Neural cell (in vitro differentiated cells): ENCODE measurements at regions not wholly inside any gene's neighbourhood (a gene's known extent, or its start where the extent isn't known, plus 50 kb on each side); places are given as distances from the start of the nearest gene placed in this dataset.

Experiments used
- H2AFZ ChIP-seq: fragments of 200-600, 300-800 bp; sonication (generic), shearing (Covaris generic); 2 replicates; pipeline ENCODE4 v1.6.0; 2014; ENCODE audit warnings: low read depth, mild to moderate bottlenecking, antibody characterized with exemption, low read length, moderate library complexity
- H3F3A ChIP-seq: fragments of 200-600 bp; shearing (Covaris generic); 2 replicates; pipeline ENCODE4 v1.6.1; 2016; ENCODE audit warnings: mild to moderate bottlenecking, moderate library complexity, mixed read lengths, antibody characterized with exemption, low read length; ENCODE audit not compliant: insufficient read depth, poor library complexity, severe bottlenecking
- H3K27ac ChIP-seq: fragments of 200-600, 300-800 bp; sonication (generic), shearing (Covaris generic); 2 replicates; pipeline ENCODE4 v1.5.1; 2014; ENCODE audit warnings: mild to moderate bottlenecking, low read length, moderate library complexity
- H3K27me3 ChIP-seq: fragments of 300-800, 200-600 bp; sonication (generic), shearing (Covaris generic); 2 replicates; pipeline ENCODE4 v1.6.0; 2014; ENCODE audit warnings: mild to moderate bottlenecking, low read depth, low read length, moderate library complexity; ENCODE audit not compliant: insufficient read depth
- H3K36me3 ChIP-seq: fragments of 300-800, 200-600 bp; sonication (generic), shearing (Covaris generic); 2 replicates; pipeline ENCODE4 v1.5.1; 2014; ENCODE audit warnings: mild to moderate bottlenecking, antibody characterized with exemption, low read length, moderate library complexity; ENCODE audit not compliant: insufficient read depth
- H3K4me2 ChIP-seq: fragments of 300-800, 200-600 bp; sonication (generic), shearing (Covaris generic); 2 replicates; pipeline ENCODE4 v1.6.0; 2014; ENCODE audit warnings: mild to moderate bottlenecking, low read length
- H3K4me3 ChIP-seq: fragments of 300-800, 200-600 bp; sonication (generic), shearing (Covaris generic); 2 replicates; pipeline ENCODE4 v1.5.1; 2014; ENCODE audit warnings: mild to moderate bottlenecking, low read length, moderate library complexity
- H3K79me2 ChIP-seq: fragments of 200-600 bp; shearing (Covaris generic); replicated peaks from 2 replicates; pipeline ENCODE4 v1.6.0; 2014; ENCODE audit warnings: mild to moderate bottlenecking, low read length, moderate library complexity; ENCODE audit not compliant: insufficient read depth
- H3K9ac ChIP-seq: fragments of 300-800, 200-600 bp; sonication (generic), shearing (Covaris generic); 2 replicates; pipeline ENCODE4 v1.6.1; 2016; ENCODE audit warnings: mild to moderate bottlenecking, low read length, mixed read lengths
- H3K9me2 ChIP-seq: fragments of 200-600 bp; shearing (Covaris generic); 2 replicates; pipeline ENCODE4 v1.6.1; 2016; ENCODE audit warnings: mild to moderate bottlenecking, low read length, mixed read lengths; ENCODE audit not compliant: insufficient read depth
- H3K9me3 ChIP-seq: fragments of 200-600, 300-800 bp; sonication (generic), shearing (Covaris generic); 2 replicates; pipeline ENCODE4 v1.6.1; 2016; ENCODE audit warnings: mild to moderate bottlenecking, mixed run types, low read length, moderate library complexity, mixed read lengths
- H4K20me1 ChIP-seq: fragments of 200-600 bp; shearing (Covaris generic); 2 replicates; pipeline ENCODE4 v1.6.1; 2016; ENCODE audit warnings: mild to moderate bottlenecking, mixed run types; ENCODE audit not compliant: insufficient read depth
- EP300 ChIP-seq: fragments of 450-650 bp; conservative IDR thresholded peaks from 2 replicates; pipeline ENCODE4 v1.6.1; 2014; ENCODE audit warnings: antibody characterized with exemption, mild to moderate bottlenecking, moderate library complexity; ENCODE audit not compliant: poor library complexity, severe bottlenecking
- EZH2 ChIP-seq: fragments of 200-600, 300-800 bp; shearing (Covaris generic), sonication (generic); IDR thresholded peaks from 2 replicates; pipeline ENCODE4 v1.6.1; 2014; ENCODE audit warnings: antibody characterized with exemption, low read length, borderline replicate concordance, mild to moderate bottlenecking; ENCODE audit not compliant: insufficient read depth, poor library complexity, severe bottlenecking
- MXI1 ChIP-seq: fragments of 450-650 bp; conservative IDR thresholded peaks from 2 replicates; pipeline ENCODE4 v1.6.1; 2014; ENCODE audit warnings: antibody characterized with exemption, mild to moderate bottlenecking; ENCODE audit not compliant: poor library complexity, severe bottlenecking
- POLR2AphosphoS5 ChIP-seq: IDR thresholded peaks from 2 replicates; pipeline ENCODE4 v1.6.1; 2012
- RAD21 ChIP-seq: fragments of 450-650 bp; conservative IDR thresholded peaks from 2 replicates; pipeline ENCODE4 v1.6.1; 2014; ENCODE audit warnings: antibody characterized with exemption, mild to moderate bottlenecking, moderate library complexity
- SMC3 ChIP-seq: fragments of 450-650 bp; conservative IDR thresholded peaks from 2 replicates; pipeline ENCODE4 v1.6.1; 2014; ENCODE audit warnings: antibody characterized with exemption, mild to moderate bottlenecking, moderate library complexity; ENCODE audit not compliant: poor library complexity
- TAF1 ChIP-seq: IDR thresholded peaks from 2 replicates; pipeline ENCODE4 v1.6.1; 2012; ENCODE audit warnings: low read depth
- TF ChIP-seq, protein P1 (sequence below): fragments of 450-650 bp; IDR thresholded peaks from 2 replicates; pipeline ENCODE4 v1.5.1; 2014; ENCODE audit warnings: antibody characterized with exemption, mild to moderate bottlenecking, moderate library complexity; ENCODE audit not compliant: poor library complexity, severe bottlenecking
- TF ChIP-seq, protein P2 (sequence below): IDR thresholded peaks from 2 replicates; pipeline ENCODE4 v1.6.1; 2012; ENCODE audit warnings: borderline replicate concordance

DNA sequence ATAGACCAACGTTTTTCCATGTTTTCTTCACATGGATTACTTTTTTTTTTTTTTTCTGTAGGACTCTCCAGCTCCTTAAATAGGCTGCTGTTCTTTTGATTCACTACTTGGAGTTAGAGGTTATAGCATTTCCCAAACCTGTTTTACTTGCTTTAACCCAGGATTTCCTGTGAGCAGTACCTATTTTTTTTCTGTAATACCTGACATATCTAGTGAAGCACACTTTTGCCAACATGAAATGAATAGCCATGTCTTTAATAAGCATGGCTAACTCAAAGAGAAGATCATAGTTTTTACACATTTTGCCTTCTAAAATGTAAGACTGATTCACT lies 137.0 kb downstream of the FOXA2 start:
- no peaks in the 10 kb centered on the region for H3K27me3 ChIP-seq
- H3K27ac ChIP-seq, result no peak overlapping the region
- no peaks in the 10 kb centered on the region for H3K9me3 ChIP-seq
- no peak overlapping the region for H2AFZ ChIP-seq
- H3K79me2 ChIP-seq, result no peaks in the 10 kb centered on the region
- H3K4me2 ChIP-seq, result no peak overlapping the region
- no peak overlapping the region for H3K9ac ChIP-seq
- no peaks in the 10 kb centered on the region for H3F3A ChIP-seq
- H3K9me2 ChIP-seq, result no peaks in the 10 kb centered on the region
- no peaks in the 10 kb centered on the region for H3K36me3 ChIP-seq
- H3K4me3 ChIP-seq, result no peak overlapping the region
- TF ChIP-seq EP300 (no peak), EZH2 (no peak), MXI1 (no peak)
- no peaks in the 10 kb centered on the region for H4K20me1 ChIP-seq

DNA sequence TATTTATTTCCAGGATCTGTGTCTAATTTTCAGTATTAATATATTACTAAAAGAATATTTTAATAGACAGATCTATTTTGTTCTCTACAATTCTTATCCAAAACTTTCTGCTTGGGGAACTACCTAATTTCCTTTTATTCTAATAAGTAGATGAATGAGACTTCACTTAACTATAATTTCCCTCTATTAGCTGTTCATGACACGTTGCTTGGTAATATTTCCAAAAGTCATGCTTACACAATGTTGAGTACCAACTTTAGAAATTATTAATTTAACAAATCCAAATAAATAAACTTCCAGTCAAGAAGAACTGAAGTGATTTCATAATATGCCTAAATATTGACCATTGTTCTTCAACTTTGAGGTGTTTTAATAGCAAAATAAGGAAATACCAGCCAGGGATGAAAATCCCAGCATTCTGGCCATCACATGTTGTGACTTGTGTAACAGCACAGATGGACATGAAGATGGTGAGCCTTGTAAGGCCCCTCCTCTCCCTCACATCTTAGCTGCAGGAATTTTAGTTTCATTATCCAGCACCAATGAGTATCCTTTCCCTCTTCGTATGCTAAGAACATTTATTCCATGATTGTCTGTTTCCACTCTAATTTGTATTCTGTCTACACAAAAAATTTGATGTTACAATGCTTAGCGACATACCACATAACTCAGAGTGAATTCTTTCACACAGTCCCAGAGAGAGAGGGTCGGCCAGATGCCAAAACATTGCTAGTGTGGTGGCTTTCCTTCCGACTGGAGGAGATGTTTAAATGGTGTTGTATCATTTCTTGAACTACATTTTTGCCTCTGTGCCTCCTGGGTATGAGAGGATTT lies 137.5 kb downstream of the FOXA2 start:
- Histone ChIP-seq H3K9me3 (no peaks in the 10 kb centered on the region), H3K4me3 (no peak overlapping the region), H3F3A (no peaks in the 10 kb centered on the region), H3K4me2 (no peak overlapping the region), H3K9me2 (no peaks in the 10 kb centered on the region), H4K20me1 (no peaks in the 10 kb centered on the region), H3K27me3 (no peaks in the 10 kb centered on the region), H2AFZ (no peak overlapping the region), H3K27ac (no peak overlapping the region), H3K36me3 (no peaks in the 10 kb centered on the region), H3K79me2 (no peaks in the 10 kb centered on the region), H3K9ac (no peak overlapping the region)
- no peak for TF ChIP-seq EZH2
- TF ChIP-seq, protein P1, sequence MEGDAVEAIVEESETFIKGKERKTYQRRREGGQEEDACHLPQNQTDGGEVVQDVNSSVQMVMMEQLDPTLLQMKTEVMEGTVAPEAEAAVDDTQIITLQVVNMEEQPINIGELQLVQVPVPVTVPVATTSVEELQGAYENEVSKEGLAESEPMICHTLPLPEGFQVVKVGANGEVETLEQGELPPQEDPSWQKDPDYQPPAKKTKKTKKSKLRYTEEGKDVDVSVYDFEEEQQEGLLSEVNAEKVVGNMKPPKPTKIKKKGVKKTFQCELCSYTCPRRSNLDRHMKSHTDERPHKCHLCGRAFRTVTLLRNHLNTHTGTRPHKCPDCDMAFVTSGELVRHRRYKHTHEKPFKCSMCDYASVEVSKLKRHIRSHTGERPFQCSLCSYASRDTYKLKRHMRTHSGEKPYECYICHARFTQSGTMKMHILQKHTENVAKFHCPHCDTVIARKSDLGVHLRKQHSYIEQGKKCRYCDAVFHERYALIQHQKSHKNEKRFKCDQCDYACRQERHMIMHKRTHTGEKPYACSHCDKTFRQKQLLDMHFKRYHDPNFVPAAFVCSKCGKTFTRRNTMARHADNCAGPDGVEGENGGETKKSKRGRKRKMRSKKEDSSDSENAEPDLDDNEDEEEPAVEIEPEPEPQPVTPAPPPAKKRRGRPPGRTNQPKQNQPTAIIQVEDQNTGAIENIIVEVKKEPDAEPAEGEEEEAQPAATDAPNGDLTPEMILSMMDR, result no peak
- no peak for TF ChIP-seq RAD21
- no peak for TF ChIP-seq SMC3
- TF ChIP-seq, protein P2, sequence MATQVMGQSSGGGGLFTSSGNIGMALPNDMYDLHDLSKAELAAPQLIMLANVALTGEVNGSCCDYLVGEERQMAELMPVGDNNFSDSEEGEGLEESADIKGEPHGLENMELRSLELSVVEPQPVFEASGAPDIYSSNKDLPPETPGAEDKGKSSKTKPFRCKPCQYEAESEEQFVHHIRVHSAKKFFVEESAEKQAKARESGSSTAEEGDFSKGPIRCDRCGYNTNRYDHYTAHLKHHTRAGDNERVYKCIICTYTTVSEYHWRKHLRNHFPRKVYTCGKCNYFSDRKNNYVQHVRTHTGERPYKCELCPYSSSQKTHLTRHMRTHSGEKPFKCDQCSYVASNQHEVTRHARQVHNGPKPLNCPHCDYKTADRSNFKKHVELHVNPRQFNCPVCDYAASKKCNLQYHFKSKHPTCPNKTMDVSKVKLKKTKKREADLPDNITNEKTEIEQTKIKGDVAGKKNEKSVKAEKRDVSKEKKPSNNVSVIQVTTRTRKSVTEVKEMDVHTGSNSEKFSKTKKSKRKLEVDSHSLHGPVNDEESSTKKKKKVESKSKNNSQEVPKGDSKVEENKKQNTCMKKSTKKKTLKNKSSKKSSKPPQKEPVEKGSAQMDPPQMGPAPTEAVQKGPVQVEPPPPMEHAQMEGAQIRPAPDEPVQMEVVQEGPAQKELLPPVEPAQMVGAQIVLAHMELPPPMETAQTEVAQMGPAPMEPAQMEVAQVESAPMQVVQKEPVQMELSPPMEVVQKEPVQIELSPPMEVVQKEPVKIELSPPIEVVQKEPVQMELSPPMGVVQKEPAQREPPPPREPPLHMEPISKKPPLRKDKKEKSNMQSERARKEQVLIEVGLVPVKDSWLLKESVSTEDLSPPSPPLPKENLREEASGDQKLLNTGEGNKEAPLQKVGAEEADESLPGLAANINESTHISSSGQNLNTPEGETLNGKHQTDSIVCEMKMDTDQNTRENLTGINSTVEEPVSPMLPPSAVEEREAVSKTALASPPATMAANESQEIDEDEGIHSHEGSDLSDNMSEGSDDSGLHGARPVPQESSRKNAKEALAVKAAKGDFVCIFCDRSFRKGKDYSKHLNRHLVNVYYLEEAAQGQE, result no peak
- TF ChIP-seq EP300, result no peak
- TF ChIP-seq MXI1, result no peak
- TF ChIP-seq POLR2AphosphoS5, result no peak
- TF ChIP-seq TAF1, result no peak
